ENCODE measurements at regions not wholly inside any gene's neighbourhood (a gene's known extent, or its start where the extent isn't known, plus 50 kb on each side); places are given as distances from the start of the nearest gene placed in this dataset.

DNA sequence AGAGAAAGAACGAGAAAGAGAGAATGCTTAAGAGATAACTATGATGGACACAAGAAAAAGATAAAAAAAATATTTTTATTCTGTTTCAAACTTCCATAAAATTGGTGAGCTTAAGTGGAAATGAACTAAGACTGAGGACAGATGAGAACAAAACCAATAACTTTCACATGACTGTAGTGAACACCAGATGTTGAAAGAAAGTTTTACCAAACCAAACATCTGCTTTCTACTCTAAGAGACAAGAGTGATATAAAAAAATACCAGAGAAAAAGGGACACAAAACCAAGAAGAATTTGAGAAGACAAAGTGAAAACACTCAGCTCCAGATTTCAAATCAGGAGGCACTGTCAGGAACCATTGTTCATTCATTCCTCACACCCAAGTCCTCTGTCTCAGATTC lies 147.9 kb downstream of the IMPG2 start:
- no peak for DNase-seq

GRCh38 chr3:101171681-101172191 lies 148.6 kb downstream of the IMPG2 start:
- no peak for DNase-seq

- no peak for DNase-seq
Measured at GRCh38 chr3:101170806-101171558, 149.4 kb downstream of the IMPG2 start.

- no peak for DNase-seq
Measured at GRCh38 chr3:101170062-101170771, 150.2 kb downstream of the IMPG2 start.

DNA sequence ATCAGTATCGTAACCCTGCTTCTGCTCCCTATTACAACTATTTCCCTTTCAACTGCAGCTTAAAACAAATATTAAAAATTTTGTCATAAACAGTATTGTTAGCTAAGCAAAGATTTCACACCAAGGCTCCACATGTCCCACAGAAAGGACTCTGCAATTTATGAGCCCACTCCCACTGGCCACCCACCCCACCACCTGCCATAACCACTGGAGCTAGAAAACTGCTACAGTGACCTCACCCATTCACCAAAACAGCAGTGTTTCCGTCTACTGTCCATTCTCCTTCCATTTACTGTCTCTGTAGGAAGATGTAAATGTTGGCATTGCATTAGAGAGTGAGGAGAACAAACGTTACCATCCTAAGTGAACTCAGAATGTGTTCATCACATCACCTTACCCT lies 150.9 kb downstream of the IMPG2 start:
- DNase-seq: no peak

DNA sequence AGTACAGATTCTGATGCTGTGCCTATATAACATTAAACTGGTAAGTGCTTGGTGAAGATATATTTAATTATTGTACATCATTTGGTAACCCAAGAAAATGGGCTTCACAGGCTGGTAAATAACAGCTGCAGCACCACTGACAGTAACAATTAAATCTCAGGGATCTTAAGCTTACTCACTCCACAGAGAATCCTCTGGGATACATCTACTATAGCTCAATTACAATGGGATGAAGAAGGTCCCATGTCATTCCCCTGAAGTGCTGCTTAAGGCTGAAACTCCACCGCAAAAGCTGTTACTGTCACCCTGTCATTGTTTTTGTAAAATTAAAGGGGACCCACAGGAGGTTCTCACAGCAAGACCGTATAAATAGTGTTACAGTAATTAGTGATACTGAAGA lies 153.0 kb downstream of the IMPG2 start:
- DNase-seq: no peak

GRCh38 chr3:101166150-101166549 lies 154.2 kb downstream of the IMPG2 start:
- no peak for DNase-seq

DNA sequence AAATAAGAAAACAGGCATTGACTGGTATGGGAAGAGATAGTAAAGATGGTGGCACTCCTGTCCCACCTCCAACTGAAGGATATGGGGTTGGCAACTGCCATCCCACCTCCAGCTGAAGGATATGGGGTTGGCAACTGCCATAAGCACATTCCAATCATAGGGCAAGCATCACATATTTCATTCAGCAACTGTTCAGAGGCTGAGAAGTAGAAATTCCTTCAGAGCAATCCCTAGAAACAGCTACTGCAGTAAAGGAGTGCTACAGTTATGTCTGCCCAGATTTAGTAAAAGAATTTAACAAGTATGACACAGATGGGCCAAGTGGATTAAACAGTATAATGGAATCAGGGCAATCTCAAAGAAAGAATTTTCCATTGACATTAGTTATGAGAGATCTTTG lies 156.8 kb downstream of the IMPG2 start:
- DNase-seq: no peak

DNA sequence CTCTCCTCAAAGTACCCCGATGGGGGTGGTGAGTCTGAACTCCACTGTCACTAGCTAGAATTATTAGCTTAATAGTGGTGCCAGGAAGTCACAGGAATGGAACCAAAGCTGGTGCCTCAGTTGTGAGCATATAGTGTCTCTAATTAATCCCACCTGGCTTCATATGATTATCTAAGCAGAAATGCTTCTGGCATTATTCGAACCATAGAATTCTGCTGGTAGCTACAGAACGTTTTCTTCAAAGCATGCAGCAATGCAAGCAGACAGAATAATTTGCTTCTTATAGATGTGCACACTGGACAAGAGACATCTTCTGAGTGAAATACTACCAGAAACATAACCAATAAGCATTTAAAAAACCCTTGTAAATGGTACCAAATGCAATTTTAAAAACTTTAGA lies 160.9 kb downstream of the IMPG2 start:
- no peak for DNase-seq

- DNase-seq: no peak
Measured at GRCh38 chr3:101158374-101158773, 162.0 kb downstream of the IMPG2 start.

DNA sequence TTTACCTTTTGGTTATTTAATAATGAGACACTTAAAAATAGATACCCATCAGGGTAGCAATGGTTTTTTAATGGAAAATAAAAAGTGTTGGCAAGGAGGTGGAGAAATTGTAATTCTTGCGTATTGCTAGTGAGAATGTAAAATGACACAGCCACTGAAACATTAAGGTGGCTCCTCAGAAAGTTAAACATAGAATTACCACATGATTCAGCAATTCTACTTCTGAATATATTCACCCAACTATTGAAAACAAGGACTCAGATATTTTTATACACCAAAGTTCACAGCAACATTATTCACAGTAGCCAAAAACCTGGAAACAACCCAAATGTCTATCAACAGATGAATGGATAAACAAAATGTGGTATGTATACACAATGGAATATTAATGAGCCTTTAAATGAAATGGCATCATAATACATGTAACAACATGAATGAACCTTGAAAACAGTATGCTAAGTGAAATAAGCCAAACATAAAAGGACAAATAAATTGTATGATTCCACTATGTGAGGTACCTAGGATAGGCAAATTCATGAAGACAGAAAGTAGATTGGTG lies 163.5 kb downstream of the IMPG2 start:
- no peak for DNase-seq

- no peak for DNase-seq
Measured at GRCh38 chr3:101155825-101156224, 162.6 kb upstream of the ABI3BP start.

GRCh38 chr3:101154401-101154800 lies 161.2 kb upstream of the ABI3BP start:
- no peak for DNase-seq

GRCh38 chr3:101151286-101151913 lies 158.2 kb upstream of the ABI3BP start:
- no peak for DNase-seq

DNA sequence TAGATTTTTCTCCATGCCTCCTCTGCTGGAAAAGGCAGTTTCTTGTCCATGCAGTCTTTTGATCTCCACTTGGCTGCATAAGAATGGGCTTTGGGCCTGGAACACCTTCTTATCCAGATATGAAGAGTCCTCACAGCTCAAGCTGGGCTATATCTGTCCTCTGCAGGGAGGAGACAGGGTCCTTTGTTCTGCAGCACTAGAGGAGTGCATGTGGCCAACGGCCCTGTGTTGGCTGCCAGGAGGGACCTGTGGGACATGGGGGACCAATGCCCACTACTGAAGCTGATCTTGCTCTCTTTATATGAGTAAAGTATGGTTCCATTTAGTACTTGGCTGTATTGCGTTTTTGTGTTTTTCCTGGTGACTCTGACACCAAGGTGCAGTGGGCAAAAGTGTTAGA lies 157.3 kb upstream of the ABI3BP start:
- DNase-seq: no peak

GRCh38 chr3:101149707-101150106 lies 156.5 kb upstream of the ABI3BP start:
- DNase-seq: no peak

GRCh38 chr3:101149251-101149650 lies 156.0 kb upstream of the ABI3BP start:
- DNase-seq: no peak

DNA sequence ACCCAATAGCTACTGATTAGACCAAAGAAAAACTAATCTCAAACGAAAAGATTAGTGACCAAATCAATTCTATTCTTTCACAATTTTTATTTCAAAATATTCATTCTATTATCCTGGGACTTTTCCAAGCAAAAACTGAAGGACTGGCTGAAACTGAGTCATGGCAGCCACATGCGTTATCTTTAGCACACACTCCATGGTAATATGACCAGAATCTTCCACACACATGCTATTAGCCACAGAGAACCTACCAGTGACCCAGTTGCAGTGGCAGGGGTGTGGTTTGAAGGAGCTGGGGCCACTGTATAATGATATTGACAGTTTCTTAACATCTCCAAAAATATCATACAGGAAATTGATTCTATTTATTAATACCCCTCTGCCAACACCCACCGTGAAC lies 154.8 kb upstream of the ABI3BP start:
- DNase-seq: no peak

DNA sequence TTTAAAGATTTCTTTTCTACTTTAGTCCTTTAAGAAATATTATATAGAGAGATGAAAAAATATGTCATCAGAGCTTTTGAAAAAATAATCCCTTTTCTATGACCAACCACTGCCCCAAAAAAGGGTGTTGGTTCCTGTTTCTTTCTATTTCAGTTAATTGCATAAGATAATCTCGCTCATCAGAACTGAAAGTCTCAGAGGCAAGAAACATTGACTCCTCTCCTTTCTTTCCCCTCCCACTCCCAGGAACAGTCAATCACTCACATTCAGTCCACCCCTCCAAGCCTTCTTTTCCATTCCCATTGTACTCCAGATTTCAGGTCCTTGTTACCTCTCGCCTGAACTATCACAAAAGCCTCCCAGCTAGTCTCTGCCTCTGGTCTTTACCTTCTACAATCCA lies 153.7 kb upstream of the ABI3BP start:
- no peak for DNase-seq

- no peak for DNase-seq
Measured at GRCh38 chr3:101144105-101144504, 150.9 kb upstream of the ABI3BP start.

DNA sequence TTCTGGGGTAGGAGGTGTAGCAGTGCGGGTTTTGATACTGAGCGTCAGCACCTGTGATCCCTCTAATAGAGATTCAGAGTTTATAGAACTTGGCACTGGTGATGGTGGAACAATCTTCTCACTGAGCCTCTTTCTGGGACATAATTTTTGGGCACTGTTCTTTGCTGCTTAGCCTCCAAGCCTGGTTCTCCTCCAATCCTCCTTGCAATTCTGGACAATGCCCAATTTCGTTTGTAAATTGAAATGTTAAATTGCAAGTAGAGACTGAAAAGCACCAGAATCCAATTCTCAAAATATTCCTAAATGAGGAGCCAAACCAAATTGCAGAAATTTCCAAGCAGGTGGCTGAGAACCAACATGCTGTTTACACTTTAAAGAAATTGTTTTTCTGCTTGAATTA lies 149.8 kb upstream of the ABI3BP start:
- no peak for DNase-seq

- no peak for DNase-seq
Measured at GRCh38 chr3:101142160-101142559, 148.9 kb upstream of the ABI3BP start.

- DNase-seq: no peak
Measured at GRCh38 chr3:101141135-101141534, 147.9 kb upstream of the ABI3BP start.

- DNase-seq: no peak
Measured at GRCh38 chr3:101138817-101139216, 145.6 kb upstream of the ABI3BP start.
